Heart left ventricle (tissue), 16 donors: ENCODE measurements at regions not wholly inside any gene's neighbourhood (a gene's known extent, or its start where the extent isn't known, plus 50 kb on each side); places are given as distances from the start of the nearest gene placed in this dataset.

Experiments
- ATAC-seq, 4 donors: fragments of 200-7000 bp; cut with Tn5 transposase; one replicate each; pipeline ENCODE4 v1.9.1; 2020 to 2022; ENCODE audit warnings: moderate library complexity in 4 of 4, mild to moderate bottlenecking in 3 of 4, moderate number of reproducible peaks in 1 of 4
- DNase-seq, 5 donors: peaks; one replicate each; pipeline ENCODE4 v3.0.0-alpha.2; 2020
- H3K27ac ChIP-seq, 12 donors: fragments of 200-600 bp; sonication (generic) in 4 of 12; one replicate each; pipeline versions ENCODE4 v1.5.0 to v1.8.0; 2016 to 2022; ENCODE audit warnings: mild to moderate bottlenecking in 2 of 12
- H3K27me3 ChIP-seq, 9 donors: fragments of 200-600 bp; sonication (generic) in 2 of 9; one replicate each; pipeline versions ENCODE4 v1.5.1 to v1.8.0; 2016 to 2022; ENCODE audit warnings: mild to moderate bottlenecking in 3 of 9
- H3K36me3 ChIP-seq, 9 donors: fragments of 200-600 bp; sonication (generic) in 2 of 9; one replicate each; pipeline versions ENCODE4 v1.5.0 to v1.8.0; 2018 to 2022; ENCODE audit warnings: mild to moderate bottlenecking in 2 of 9
- H3K4me1 ChIP-seq, 12 donors: fragments of 200-600 bp; sonication (generic) in 4 of 12; one replicate each; pipeline versions ENCODE4 v1.5.0 to v1.8.0; 2016 to 2022; ENCODE audit warnings: mild to moderate bottlenecking in 3 of 12
- H3K4me3 ChIP-seq, 12 donors: fragments of 200-600 bp; sonication (generic) in 4 of 12; one replicate each; pipeline versions ENCODE4 v1.5.0 to v1.8.0; 2017 to 2022; ENCODE audit warnings: mild to moderate bottlenecking in 9 of 12, moderate library complexity in 4 of 12
- H3K9me3 ChIP-seq, 12 donors: fragments of 200-600 bp; sonication (generic) in 4 of 12; one replicate each; pipeline versions ENCODE4 v1.5.0 to v1.8.0; 2016 to 2022; ENCODE audit warnings: mild to moderate bottlenecking in 1 of 12
- POLR2A ChIP-seq, 2 donors: fragments of 450-650 bp; IDR thresholded peaks; one replicate each; pipeline ENCODE4 v1.6.1; 2017; ENCODE audit warnings: antibody characterized with exemption in 2 of 2, mild to moderate bottlenecking in 2 of 2, moderate library complexity in 2 of 2
- WGBS, 4 donors: extraction: QIAGEN DNeasy Blood & Tissue Kit in 2 of 4; methylation state at CpG; one replicate each; pipeline versions ENCODE4 v1.1.5 to v1.1.7; 2013 to 2018; 5-methylcytosine and 5-hydroxymethylcytosine counted together
- intact Hi-C, 10 donors: fragments of 100-400 bp; cut with DNase I; formaldehyde crosslinking; loops; one replicate each; pipeline versions ENCODE4 v1.11.1 to v1.14.2; 2022
- TF ChIP-seq, protein P1 (sequence below), 12 donors: fragments of 200-600 bp; sonication (generic) in 4 of 12; IDR thresholded peaks; one replicate each; pipeline versions ENCODE4 v1.5.0 to v1.8.0; 2018 to 2022; ENCODE audit warnings: antibody characterized with exemption in 12 of 12, mild to moderate bottlenecking in 5 of 12
- donor health status: ischemic (EF 13 %, LVEDD 7.1; RV severe dilation, severe dysfunction).
- donor health status: healthy with polysubstance abuse.
- donor health status: DM: no; HTN: yes; CAD: no.
- donor health status: DM: no; HTN: no; CAD: no.
- donor health status: ischemic (EF 25% LVEDD 6.9; RV normal size, moderate dysfunction).
- donor health status: ischemic (EF 25% LVEDD 5.7; RV mildly dilated, moderate dysfunction).
- donor health status: healthy.
- donor health status: DM: yes; HTN: yes; CAD: no.
- donor health status: ischemic (EF 35%, LVEDD 5.7; RV mildly dilated, moderate dysfunction).
- donor health status: nonischemic (EF 11% LVEDD 7.7; RV severe dilation, severe dysfunction).
- donor health status: DM: yes; HTN: yes; CAD: no.
- donor health status: PGD.
- donor health status: ischemic (EF 29% LVEDD 5.4; RV normal size, mild dysfunction).
- donor health status: nonischemic (EF 23%, LVEDD 6.1; RV moderate dilation, normal function).

DNA sequence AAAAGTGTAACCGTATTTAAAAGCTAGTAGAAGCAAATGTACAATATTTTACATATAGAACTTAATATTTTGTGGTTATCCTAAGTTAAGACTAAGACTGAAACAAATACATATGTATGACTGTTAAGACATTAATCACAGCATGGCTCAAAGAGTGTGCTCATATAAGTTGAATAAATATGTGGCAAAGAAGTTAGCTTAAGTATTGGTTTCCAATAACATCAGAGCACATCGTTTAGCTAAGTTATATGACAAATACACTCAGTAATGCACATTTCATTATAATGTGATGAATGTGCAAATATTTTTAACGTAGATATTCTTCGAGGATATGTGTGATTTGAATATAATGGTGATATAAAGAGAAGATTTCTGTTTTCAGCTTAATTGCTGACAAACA is 253.8 kb downstream of the SLITRK5 start:
- DNase-seq (no peak), ATAC-seq (no peak)
- intact Hi-C loops = no loop called here
- Histone ChIP-seq H3K27ac (no peak overlapping the region), H3K36me3 (no peaks in the 10 kb centered on the region), H3K4me1 (no peaks in the 10 kb centered on the region), H3K4me3 (no peak overlapping the region), H3K27me3 (no peaks in the 10 kb centered on the region), H3K9me3 (peaks cover 0 to 8% (median 0%) of the 10 kb centered on the region in 12 donors)
- WGBS, 4 donors = 80 to 82% (median 80%) methylated on average over 4 of the region's 4 CpGs
- TF ChIP-seq, protein P1, sequence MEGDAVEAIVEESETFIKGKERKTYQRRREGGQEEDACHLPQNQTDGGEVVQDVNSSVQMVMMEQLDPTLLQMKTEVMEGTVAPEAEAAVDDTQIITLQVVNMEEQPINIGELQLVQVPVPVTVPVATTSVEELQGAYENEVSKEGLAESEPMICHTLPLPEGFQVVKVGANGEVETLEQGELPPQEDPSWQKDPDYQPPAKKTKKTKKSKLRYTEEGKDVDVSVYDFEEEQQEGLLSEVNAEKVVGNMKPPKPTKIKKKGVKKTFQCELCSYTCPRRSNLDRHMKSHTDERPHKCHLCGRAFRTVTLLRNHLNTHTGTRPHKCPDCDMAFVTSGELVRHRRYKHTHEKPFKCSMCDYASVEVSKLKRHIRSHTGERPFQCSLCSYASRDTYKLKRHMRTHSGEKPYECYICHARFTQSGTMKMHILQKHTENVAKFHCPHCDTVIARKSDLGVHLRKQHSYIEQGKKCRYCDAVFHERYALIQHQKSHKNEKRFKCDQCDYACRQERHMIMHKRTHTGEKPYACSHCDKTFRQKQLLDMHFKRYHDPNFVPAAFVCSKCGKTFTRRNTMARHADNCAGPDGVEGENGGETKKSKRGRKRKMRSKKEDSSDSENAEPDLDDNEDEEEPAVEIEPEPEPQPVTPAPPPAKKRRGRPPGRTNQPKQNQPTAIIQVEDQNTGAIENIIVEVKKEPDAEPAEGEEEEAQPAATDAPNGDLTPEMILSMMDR (IDR thresholded peaks at IDR 0.05) = no peak
- no peak for TF ChIP-seq POLR2A (IDR thresholded peaks at IDR 0.05)

DNA sequence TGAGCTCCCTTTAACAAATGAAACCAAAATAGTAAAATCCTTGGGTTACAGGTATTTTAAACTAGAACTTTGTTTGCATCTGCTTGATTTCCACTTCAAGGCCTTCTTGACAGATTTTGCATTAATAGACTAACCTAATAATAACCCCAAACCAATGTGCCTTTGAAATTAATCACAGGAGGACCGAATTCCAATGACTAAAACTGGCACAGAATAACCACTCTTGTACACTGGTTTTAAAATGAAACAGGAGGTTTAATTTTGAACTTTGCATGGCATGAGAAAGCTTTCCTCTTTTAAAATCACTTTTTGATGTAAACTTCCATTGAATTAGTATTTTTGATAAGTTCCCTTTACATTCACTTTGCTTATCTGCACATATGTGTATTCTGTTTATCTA is 269.6 kb downstream of the SLITRK5 start:
- Histone ChIP-seq H3K27me3 (no peaks in the 10 kb centered on the region), H3K4me1 (no peaks in the 10 kb centered on the region), H3K9me3 (no peaks in the 10 kb centered on the region), H3K4me3 (no peak overlapping the region), H3K27ac (no peak overlapping the region), H3K36me3 (no peaks in the 10 kb centered on the region)
- DNase-seq = no peak
- ATAC-seq = no peak
- no peak for TF ChIP-seq POLR2A (IDR thresholded peaks at IDR 0.05)
- TF ChIP-seq, protein P1 (IDR thresholded peaks at IDR 0.05) = no peak
- WGBS, 4 donors = 40 to 61% (median 49%) methylated on average over 1 of the region's 1 CpG
- intact Hi-C loops = no loop called here

DNA sequence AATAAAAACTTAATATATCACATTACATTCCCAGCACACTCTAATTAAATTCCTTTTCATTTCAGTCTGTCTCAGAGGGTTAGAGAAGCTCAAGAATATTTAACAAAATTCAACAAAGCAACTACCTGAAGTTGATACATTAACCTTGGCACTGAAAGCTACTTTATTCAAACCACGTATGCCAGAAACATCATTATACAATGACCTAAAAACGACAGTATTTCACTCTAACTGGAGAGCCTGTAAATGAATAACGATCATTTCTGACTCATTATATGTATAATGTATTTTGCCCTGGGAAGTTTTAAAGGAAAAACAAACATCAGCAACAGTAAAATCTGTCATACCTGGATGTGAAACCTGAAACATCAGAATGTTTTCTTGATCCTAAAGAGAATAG is 270.1 kb downstream of the SLITRK5 start:
- Histone ChIP-seq H3K27ac (no peak overlapping the region), H3K4me3 (no peak overlapping the region), H3K9me3 (no peaks in the 10 kb centered on the region), H3K4me1 (no peaks in the 10 kb centered on the region), H3K36me3 (no peaks in the 10 kb centered on the region), H3K27me3 (no peaks in the 10 kb centered on the region)
- 62 to 76% (median 69%) methylated on average over 3 of the region's 3 CpGs for WGBS, 4 donors
- TF ChIP-seq, protein P1 (IDR thresholded peaks at IDR 0.05) = no peak
- TF ChIP-seq POLR2A (IDR thresholded peaks at IDR 0.05) = no peak
- intact Hi-C loops = no loop called here
- DNase-seq = no peak
- no peak for ATAC-seq

DNA sequence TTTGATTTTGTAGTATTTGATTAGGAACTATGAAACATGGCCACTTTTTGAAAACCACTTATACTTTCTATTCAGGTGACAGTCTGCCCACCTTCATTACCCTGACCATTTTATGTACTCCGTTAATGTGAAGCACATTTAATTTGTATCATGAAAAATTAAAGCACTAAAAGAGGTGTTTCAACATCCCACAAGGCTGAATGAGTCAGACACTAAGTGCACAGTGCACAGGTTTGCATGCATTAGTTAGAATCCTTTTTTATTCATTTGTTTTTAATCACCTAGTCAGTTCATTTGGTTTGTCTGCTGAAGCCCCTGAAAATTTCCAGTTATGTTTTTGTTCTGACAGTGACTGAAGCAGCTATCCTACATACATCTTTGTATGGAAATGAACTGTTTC is 271.0 kb downstream of the SLITRK5 start:
- intact Hi-C loops = no loop called here
- TF ChIP-seq, protein P1 (IDR thresholded peaks at IDR 0.05) = no peak
- TF ChIP-seq POLR2A (IDR thresholded peaks at IDR 0.05) = no peak
- DNase-seq = no peak
- H3K4me3 ChIP-seq = no peak overlapping the region
- no peaks in the 10 kb centered on the region for H3K27me3 ChIP-seq
- no peaks in the 10 kb centered on the region for H3K36me3 ChIP-seq
- ATAC-seq = no peak
- H3K9me3 ChIP-seq = no peaks in the 10 kb centered on the region
- no peak overlapping the region for H3K27ac ChIP-seq
- no peaks in the 10 kb centered on the region for H3K4me1 ChIP-seq
- 76 to 83% (median 80%) methylated on average over 1 of the region's 1 CpG for WGBS, 4 donors
